Activated T-helper 17 cell treated with anti-CD3 and anti-CD28 coated beads, Interleukin-2, amount 50 U/mL, for 72 hours (primary cell): ENCODE measurements at regions not wholly inside any gene's neighbourhood (a gene's known extent, or its start where the extent isn't known, plus 50 kb on each side); places are given as distances from the start of the nearest gene placed in this dataset.
"Not testable (repeated sequence)": the region's sequence is repeated elsewhere in the genome, so short reads cannot be mapped to it uniquely, and the experiment has no call there.

ENCODE experiments used
- ATAC-seq: fragments of 150-1000 bp; cut with Tn5 transposase; replicated peaks from 2 replicates; pipeline ENCODE4 v1.10.0; 2021; ENCODE audit warnings: mild to moderate bottlenecking, moderate library complexity
- H3K27ac Mint-ChIP-seq: one replicate; pipeline ENCODE4 v1.8.0; 2022; ENCODE audit warnings: mixed read lengths
- H3K27me3 Mint-ChIP-seq: one replicate; pipeline ENCODE4 v1.8.0; 2022; ENCODE audit warnings: mixed read lengths
- H3K36me3 Mint-ChIP-seq: one replicate; pipeline ENCODE4 v1.8.0; 2022; ENCODE audit warnings: low read depth, mild to moderate bottlenecking, mixed read lengths
- H3K4me1 Mint-ChIP-seq: one replicate; pipeline ENCODE4 v1.8.0; 2022; ENCODE audit warnings: mixed read lengths
- H3K4me3 Mint-ChIP-seq: one replicate; pipeline ENCODE4 v1.8.0; 2022; ENCODE audit warnings: mild to moderate bottlenecking, mixed read lengths
- H3K9me3 Mint-ChIP-seq: one replicate; pipeline ENCODE4 v1.8.0; 2022; ENCODE audit warnings: mixed read lengths

DNA sequence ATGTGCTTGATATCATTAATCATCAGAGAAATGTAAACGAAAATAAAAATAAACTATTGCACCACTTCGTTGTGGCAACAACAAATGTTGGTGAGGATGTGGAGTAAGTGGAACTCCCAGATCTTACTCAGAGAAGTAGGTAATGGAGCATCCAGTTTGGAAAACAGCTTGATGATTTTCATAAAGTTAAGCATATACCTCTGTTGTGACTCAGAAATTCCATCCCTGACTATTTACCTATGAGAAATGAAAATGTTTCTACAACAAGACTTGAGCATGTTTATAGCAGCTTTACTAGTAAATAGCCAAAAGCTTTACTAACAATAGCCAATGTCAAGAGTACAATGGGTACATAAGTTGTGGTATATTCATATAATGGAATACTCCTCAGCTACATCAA lies 214.7 kb upstream of the NMUR2 start:
- H3K4me3 Mint-ChIP-seq: no peak overlapping the region
- H3K27ac Mint-ChIP-seq: no peak overlapping the region
- H3K27me3 Mint-ChIP-seq: no peaks in the 10 kb centered on the region
- H3K36me3 Mint-ChIP-seq: no peaks in the 10 kb centered on the region
- no peaks in the 10 kb centered on the region for H3K4me1 Mint-ChIP-seq
- H3K9me3 Mint-ChIP-seq: no peaks in the 10 kb centered on the region
- no peak for ATAC-seq

- H3K27me3 Mint-ChIP-seq: no peaks in the 10 kb centered on the region
- no peaks in the 10 kb centered on the region for H3K36me3 Mint-ChIP-seq
- H3K9me3 Mint-ChIP-seq: no peaks in the 10 kb centered on the region
- no peak for ATAC-seq
- H3K4me3 Mint-ChIP-seq: no peak overlapping the region
- H3K27ac Mint-ChIP-seq: no peak overlapping the region
- H3K4me1 Mint-ChIP-seq: no peaks in the 10 kb centered on the region
These were observed 217.5 kb upstream of the NMUR2 start for GRCh38 chr5:152622628-152623027.

DNA sequence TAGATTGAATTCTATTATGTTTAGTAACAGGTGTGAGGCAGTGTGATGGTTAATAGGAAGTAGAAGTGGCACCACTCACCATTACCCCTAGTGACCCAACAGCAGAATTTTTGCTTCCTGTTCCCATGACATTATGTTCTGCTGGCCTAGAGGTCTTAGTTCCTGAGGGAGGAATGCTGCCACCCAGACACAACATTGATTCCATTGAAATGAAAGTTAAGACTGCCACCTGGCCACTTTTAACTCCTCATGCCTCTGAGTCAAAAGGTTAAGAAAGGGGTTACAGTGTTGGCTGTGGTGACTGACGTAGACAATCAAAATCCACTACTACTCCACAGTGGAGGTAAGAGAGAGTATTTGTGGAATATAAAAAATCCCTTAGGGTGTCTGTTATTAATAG lies 218.9 kb upstream of the NMUR2 start:
- Mint-ChIP-seq H3K4me3 (no peak overlapping the region), H3K9me3 (no peaks in the 10 kb centered on the region), H3K4me1 (no peaks in the 10 kb centered on the region), H3K27ac (no peak overlapping the region), H3K27me3 (no peaks in the 10 kb centered on the region), H3K36me3 (no peaks in the 10 kb centered on the region)
- no peak for ATAC-seq

GRCh38 chr5:152625696-152626095 lies 220.6 kb upstream of the NMUR2 start:
- no peak for ATAC-seq
- H3K4me1 Mint-ChIP-seq: no peaks in the 10 kb centered on the region
- no peaks in the 10 kb centered on the region for H3K36me3 Mint-ChIP-seq
- H3K27ac Mint-ChIP-seq: no peak overlapping the region
- H3K9me3 Mint-ChIP-seq: no peaks in the 10 kb centered on the region
- no peak overlapping the region for H3K4me3 Mint-ChIP-seq
- H3K27me3 Mint-ChIP-seq: no peaks in the 10 kb centered on the region

DNA sequence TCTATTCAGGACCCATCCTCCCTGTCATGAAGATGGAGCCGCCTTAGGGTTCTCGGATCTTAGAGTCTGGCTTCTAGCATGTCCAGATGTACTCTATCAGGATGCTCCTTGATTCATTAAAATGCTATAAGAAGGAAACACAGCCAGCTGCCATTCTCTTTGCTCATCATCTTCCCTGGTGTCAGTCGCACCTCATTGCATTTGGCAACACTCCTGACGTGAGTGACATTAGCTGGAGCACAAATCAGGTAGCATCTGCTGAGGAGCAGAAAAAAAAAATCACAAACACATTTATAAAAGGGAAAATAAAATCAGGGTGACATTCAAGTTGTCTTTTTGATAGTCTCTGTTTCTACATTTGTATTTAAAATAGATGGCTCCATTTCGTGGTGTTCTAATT lies 226.1 kb upstream of the NMUR2 start:
- Mint-ChIP-seq H3K9me3 (no peaks in the 10 kb centered on the region), H3K36me3 (no peaks in the 10 kb centered on the region), H3K4me3 (no peak overlapping the region), H3K27me3 (no peaks in the 10 kb centered on the region), H3K4me1 (no peaks in the 10 kb centered on the region), H3K27ac (no peak overlapping the region)
- ATAC-seq: no peak

- Mint-ChIP-seq H3K27me3 (no peaks in the 10 kb centered on the region), H3K36me3 (no peaks in the 10 kb centered on the region), H3K27ac (no peak overlapping the region), H3K4me1 (no peaks in the 10 kb centered on the region), H3K4me3 (no peak overlapping the region), H3K9me3 (no peaks in the 10 kb centered on the region)
- ATAC-seq: no peak
These were observed 227.3 kb upstream of the NMUR2 start for GRCh38 chr5:152632360-152632759.

DNA sequence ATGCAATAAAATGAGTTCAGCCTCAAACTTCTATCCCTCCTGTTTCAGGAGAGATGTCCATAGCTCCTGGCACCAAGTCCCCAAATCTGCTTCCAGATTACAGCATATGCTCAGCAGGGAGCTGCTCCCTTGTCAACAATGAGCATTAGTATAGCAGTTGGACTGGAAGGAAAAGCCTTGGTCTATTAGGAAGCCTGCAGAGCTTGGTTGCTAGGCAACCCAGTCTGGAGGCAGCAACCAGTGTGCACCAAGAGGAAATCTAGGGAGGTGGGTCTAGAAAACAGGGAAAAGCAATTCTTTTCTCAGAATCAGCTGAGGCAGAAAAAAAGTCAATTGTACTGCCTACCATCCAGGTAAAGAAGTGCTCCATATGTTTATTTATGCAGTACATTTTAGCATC lies 229.5 kb upstream of the NMUR2 start:
- Mint-ChIP-seq H3K9me3 (no peaks in the 10 kb centered on the region), H3K4me1 (no peaks in the 10 kb centered on the region), H3K4me3 (no peak overlapping the region), H3K27me3 (no peaks in the 10 kb centered on the region), H3K36me3 (no peaks in the 10 kb centered on the region), H3K27ac (no peak overlapping the region)
- ATAC-seq: no peak

DNA sequence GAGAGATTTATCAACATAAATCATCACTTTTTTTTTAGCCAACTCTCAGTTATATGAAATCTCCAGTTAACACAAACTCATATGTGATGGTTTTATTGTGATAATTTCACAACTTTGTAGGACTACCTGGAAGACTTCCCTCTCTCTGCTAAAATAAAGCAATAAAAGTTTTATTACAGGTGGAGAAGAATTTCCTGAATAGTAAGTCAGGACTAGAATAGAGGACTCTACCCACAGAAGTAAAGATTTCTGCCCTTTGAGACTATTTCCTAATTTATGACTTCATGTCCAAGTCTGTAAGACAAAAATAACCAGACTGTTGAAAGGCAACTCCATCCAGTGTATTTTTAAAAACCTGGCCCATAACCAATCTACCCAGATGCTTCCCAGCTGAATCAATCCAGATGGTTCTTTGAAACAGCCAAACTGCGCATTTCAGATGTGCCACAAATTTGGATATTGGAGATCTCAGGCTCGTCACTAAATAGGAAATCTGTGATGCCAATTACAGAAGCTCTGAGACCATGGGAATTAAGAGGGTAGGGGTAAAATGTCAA lies 234.0 kb upstream of the NMUR2 start:
- Mint-ChIP-seq H3K4me3 (no peak overlapping the region), H3K9me3 (no peaks in the 10 kb centered on the region), H3K36me3 (no peaks in the 10 kb centered on the region), H3K27ac (no peak overlapping the region), H3K27me3 (no peaks in the 10 kb centered on the region), H3K4me1 (no peaks in the 10 kb centered on the region)
- no peak for ATAC-seq

DNA sequence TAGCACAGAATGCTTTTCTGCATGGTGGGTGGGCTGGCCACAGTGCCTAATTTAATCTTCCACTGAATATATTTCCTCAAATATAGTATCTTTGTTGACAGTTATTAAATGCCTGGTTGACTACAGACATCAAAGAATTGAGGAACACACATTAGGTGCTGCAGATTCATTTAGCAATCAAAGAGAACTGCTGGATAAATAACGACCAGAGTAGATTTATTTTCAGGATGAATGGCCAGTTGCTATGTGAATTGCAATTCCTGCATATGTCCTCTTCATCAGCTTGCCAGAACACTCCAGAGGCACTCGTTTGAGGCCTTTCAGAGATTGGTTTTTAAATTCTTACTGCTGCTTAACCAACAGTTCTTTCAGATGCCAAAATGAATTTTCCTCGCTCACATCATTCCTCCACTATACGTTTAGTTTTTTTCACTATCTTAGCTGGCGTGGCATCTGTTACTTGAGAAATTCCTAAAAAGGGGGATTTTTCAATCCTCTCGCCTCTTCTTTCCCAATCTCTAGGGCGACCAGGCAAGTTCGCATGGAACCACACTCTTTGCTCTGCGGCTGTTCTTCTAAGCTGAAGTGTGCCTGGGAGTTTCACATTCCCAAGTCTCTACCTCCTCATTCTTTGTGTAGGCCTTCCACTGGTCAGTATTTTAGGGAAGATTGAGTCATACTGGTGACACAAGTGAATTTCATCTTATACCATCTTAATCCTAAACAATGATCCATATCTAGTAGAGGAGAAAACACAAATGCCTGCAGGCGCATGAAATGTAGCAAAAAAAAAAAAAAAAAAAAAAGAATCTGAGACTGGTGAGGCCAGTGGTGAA lies 237.1 kb upstream of the NMUR2 start:
- no peak overlapping the region for H3K4me3 Mint-ChIP-seq
- no peaks in the 10 kb centered on the region for H3K27me3 Mint-ChIP-seq
- no peaks in the 10 kb centered on the region for H3K36me3 Mint-ChIP-seq
- no peak overlapping the region for H3K27ac Mint-ChIP-seq
- no peak for ATAC-seq
- H3K4me1 Mint-ChIP-seq: no peaks in the 10 kb centered on the region
- H3K9me3 Mint-ChIP-seq: no peaks in the 10 kb centered on the region

GRCh38 chr5:152642880-152643279 lies 237.8 kb upstream of the NMUR2 start:
- ATAC-seq: no peak
- Mint-ChIP-seq H3K4me1 (no peaks in the 10 kb centered on the region), H3K36me3 (no peaks in the 10 kb centered on the region), H3K9me3 (no peaks in the 10 kb centered on the region), H3K27ac (no peak overlapping the region), H3K27me3 (no peaks in the 10 kb centered on the region), H3K4me3 (no peak overlapping the region)

- Mint-ChIP-seq H3K36me3 (no peaks in the 10 kb centered on the region), H3K27ac (no peak overlapping the region), H3K27me3 (no peaks in the 10 kb centered on the region), H3K4me3 (no peak overlapping the region), H3K9me3 (no peaks in the 10 kb centered on the region), H3K4me1 (no peaks in the 10 kb centered on the region)
- no peak for ATAC-seq
These were observed 239.1 kb upstream of the NMUR2 start for GRCh38 chr5:152644029-152644728.

- Mint-ChIP-seq H3K36me3 (no peaks in the 10 kb centered on the region), H3K27me3 (no peaks in the 10 kb centered on the region), H3K4me3 (no peak overlapping the region), H3K27ac (no peak overlapping the region), H3K4me1 (no peaks in the 10 kb centered on the region), H3K9me3 (no peaks in the 10 kb centered on the region)
- no peak for ATAC-seq
These were observed 244.5 kb upstream of the NMUR2 start for GRCh38 chr5:152649609-152650008.

DNA sequence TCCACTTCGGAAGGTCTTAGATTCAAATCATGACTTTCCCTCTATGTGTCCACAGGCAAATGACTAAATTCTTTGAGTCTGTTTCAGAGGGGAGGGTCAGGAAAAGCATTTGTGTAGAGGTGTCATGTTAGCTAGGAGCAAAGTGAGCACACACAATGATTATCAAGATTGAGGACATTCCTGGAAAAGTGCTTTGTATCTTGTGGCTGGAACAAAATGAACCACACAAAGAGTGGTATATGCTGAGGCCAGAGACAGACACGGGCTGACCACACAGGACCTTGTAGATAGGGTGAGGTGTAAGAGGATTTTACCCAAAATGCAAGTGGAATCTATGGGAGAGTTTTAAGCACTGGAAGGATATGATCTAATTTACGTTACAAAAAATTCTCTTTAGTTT lies 245.3 kb upstream of the NMUR2 start:
- no peaks in the 10 kb centered on the region for H3K36me3 Mint-ChIP-seq

GRCh38 chr5:152659470-152659869 lies 254.4 kb upstream of the NMUR2 start:
- not testable (repeated sequence) for H3K27ac Mint-ChIP-seq, H3K36me3 Mint-ChIP-seq, H3K4me3 Mint-ChIP-seq, ATAC-seq, H3K27me3 Mint-ChIP-seq, H3K9me3 Mint-ChIP-seq, H3K4me1 Mint-ChIP-seq

More for the DNA sequence above, 245.3 kb upstream of the NMUR2 start:
- Mint-ChIP-seq H3K9me3 (no peaks in the 10 kb centered on the region), H3K27me3 (no peaks in the 10 kb centered on the region), H3K27ac (no peak overlapping the region), H3K4me3 (no peak overlapping the region), H3K4me1 (no peaks in the 10 kb centered on the region)
- ATAC-seq: no peak

DNA sequence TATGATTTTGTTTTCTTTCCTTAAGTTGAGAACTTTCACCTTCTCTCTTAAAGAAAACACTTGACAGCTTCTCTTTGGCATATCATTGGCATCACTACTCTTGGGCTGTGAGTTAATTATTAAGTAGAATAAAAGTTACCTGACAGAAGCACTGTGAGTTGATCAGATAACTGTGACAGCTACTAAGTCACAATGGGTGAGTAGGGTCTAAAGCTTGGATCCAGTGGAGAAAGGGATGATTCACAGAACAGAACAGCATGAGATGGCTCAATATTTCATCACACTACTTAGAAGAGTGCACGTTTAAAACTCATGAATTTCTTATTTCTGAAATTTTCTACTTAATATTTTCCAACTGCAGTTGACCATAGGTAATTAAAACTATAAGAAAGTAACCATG lies 268.5 kb upstream of the NMUR2 start:
- no peaks in the 10 kb centered on the region for H3K9me3 Mint-ChIP-seq
- H3K4me1 Mint-ChIP-seq: no peaks in the 10 kb centered on the region
- no peaks in the 10 kb centered on the region for H3K27me3 Mint-ChIP-seq
- H3K27ac Mint-ChIP-seq: no peak overlapping the region
- no peak for ATAC-seq
- no peak overlapping the region for H3K4me3 Mint-ChIP-seq
- H3K36me3 Mint-ChIP-seq: no peaks in the 10 kb centered on the region
